ENCODE measurements at regions not wholly inside any gene's neighbourhood (a gene's known extent, or its start where the extent isn't known, plus 50 kb on each side); places are given as distances from the start of the nearest gene placed in this dataset.

GRCh38 chr18:54444319-54444914, 86.7 kb downstream of the C18orf54 start:
- peak; percentile 98 for TF ChIP-seq CTCF (conservative IDR thresholded peaks at IDR 0.05; ENCODE audit: low read depth, low read length)
- H3K79me2 ChIP-seq (ENCODE audit: insufficient read depth, low read depth) = no peaks in the 10 kb centered on the region
- no peaks in the 10 kb centered on the region for H3K36me3 ChIP-seq (ENCODE audit: insufficient read depth)
- H3K9ac ChIP-seq = no peak overlapping the region
- H3K4me3 ChIP-seq (IDR thresholded peaks at IDR 0.05; ENCODE audit: insufficient read depth, low read depth, low read length) = no peak overlapping the region
- H3K4me2 ChIP-seq = no peak overlapping the region
- no peaks in the 10 kb centered on the region for H3K27me3 ChIP-seq (ENCODE audit: insufficient read depth, low read depth)
- H2AFZ ChIP-seq (ENCODE audit: low read depth) = no peak overlapping the region
- H3K4me1 ChIP-seq (ENCODE audit: low read depth, poor library complexity, severe bottlenecking) = no peaks in the 10 kb centered on the region
- no peaks in the 10 kb centered on the region for H4K20me1 ChIP-seq (ENCODE audit: insufficient read depth)
- no peak overlapping the region for H3K27ac ChIP-seq

GRCh38 chr18:54453996-54454395, 96.3 kb downstream of the C18orf54 start:
- no peak overlapping the region for H3K4me3 ChIP-seq (IDR thresholded peaks at IDR 0.05; ENCODE audit: insufficient read depth, low read depth, low read length)
- H3K9ac ChIP-seq = no peak overlapping the region
- no peaks in the 10 kb centered on the region for H3K36me3 ChIP-seq (ENCODE audit: insufficient read depth)
- H4K20me1 ChIP-seq (ENCODE audit: insufficient read depth) = no peaks in the 10 kb centered on the region
- no peaks in the 10 kb centered on the region for H3K4me1 ChIP-seq (ENCODE audit: low read depth, poor library complexity, severe bottlenecking)
- no peak overlapping the region for H2AFZ ChIP-seq (ENCODE audit: low read depth)
- H3K27ac ChIP-seq = no peak overlapping the region
- no peaks in the 10 kb centered on the region for H3K27me3 ChIP-seq (ENCODE audit: insufficient read depth, low read depth)
- H3K79me2 ChIP-seq (ENCODE audit: insufficient read depth, low read depth) = no peaks in the 10 kb centered on the region
- H3K4me2 ChIP-seq = no peak overlapping the region
- no peak for TF ChIP-seq CTCF (conservative IDR thresholded peaks at IDR 0.05; ENCODE audit: low read depth, low read length)

GRCh38 chr18:54465502-54465901, 107.8 kb downstream of the C18orf54 start:
- Histone ChIP-seq H3K9ac (no peak overlapping the region), H3K4me1 (ENCODE audit: low read depth, poor library complexity, severe bottlenecking) (peaks cover 10% of the 10 kb centered on the region), H3K27me3 (ENCODE audit: insufficient read depth, low read depth) (no peaks in the 10 kb centered on the region), H4K20me1 (ENCODE audit: insufficient read depth) (no peaks in the 10 kb centered on the region), H3K4me2 (no peak overlapping the region), H3K79me2 (ENCODE audit: insufficient read depth, low read depth) (no peaks in the 10 kb centered on the region), H3K27ac (no peak overlapping the region), H3K36me3 (ENCODE audit: insufficient read depth) (no peaks in the 10 kb centered on the region), H2AFZ (ENCODE audit: low read depth) (no peak overlapping the region), H3K4me3 (IDR thresholded peaks at IDR 0.05; ENCODE audit: insufficient read depth, low read depth, low read length) (no peak overlapping the region)
- no peak for TF ChIP-seq CTCF (conservative IDR thresholded peaks at IDR 0.05; ENCODE audit: low read depth, low read length)

- Histone ChIP-seq H3K27me3 (ENCODE audit: insufficient read depth, low read depth) (no peaks in the 10 kb centered on the region), H4K20me1 (ENCODE audit: insufficient read depth) (no peaks in the 10 kb centered on the region), H3K9ac (no peak overlapping the region), H3K4me2 (no peak overlapping the region; the same call in 1 of the 2 replicates), H3K27ac (no peak overlapping the region), H3K79me2 (ENCODE audit: insufficient read depth, low read depth) (no peaks in the 10 kb centered on the region), H3K36me3 (ENCODE audit: insufficient read depth) (no peaks in the 10 kb centered on the region), H3K4me3 (IDR thresholded peaks at IDR 0.05; ENCODE audit: insufficient read depth, low read depth, low read length) (no peak overlapping the region), H3K4me1 (ENCODE audit: low read depth, poor library complexity, severe bottlenecking) (peaks cover 10% of the 10 kb centered on the region), H2AFZ (ENCODE audit: low read depth) (no peak overlapping the region)
- TF ChIP-seq CTCF (conservative IDR thresholded peaks at IDR 0.05; ENCODE audit: low read depth, low read length) = no peak
Measured at GRCh38 chr18:54466248-54467005, 108.7 kb downstream of the C18orf54 start.
